Natural killer cell (primary cell): ENCODE measurements at regions not wholly inside any gene's neighbourhood (a gene's known extent, or its start where the extent isn't known, plus 50 kb on each side); places are given as distances from the start of the nearest gene placed in this dataset.

Source experiments
- ATAC-seq, 3 donors: fragments of 150-1000 bp in 2 of 3; fragments of 200-7000 bp in 1 of 3; cut with Tn5 transposase; 1 replicate in 1 of 3; 2 replicates in 2 of 3; pipeline ENCODE4 v1.10.0; 2021; ENCODE audit warnings: mild to moderate bottlenecking in 2 of 3, moderate library complexity in 2 of 3
- DNase-seq, 2 donors: peaks; one replicate each; pipeline versions ENCODE4 v3.0.0 to v3.0.0-alpha.2; 2013 to 2021; ENCODE audit warnings: mixed read lengths in 1 of 2
- H3K27ac ChIP-seq: one replicate; pipeline ENCODE4 v1.5.1; 2013; ENCODE audit warnings: mild to moderate bottlenecking, low read length
- H3K27me3 ChIP-seq: one replicate; pipeline ENCODE4 v1.6.1; 2013; ENCODE audit warnings: low read length; ENCODE audit not compliant: control insufficient read depth, insufficient read depth
- H3K36me3 ChIP-seq: one replicate; pipeline ENCODE4 v1.6.1; 2013; ENCODE audit warnings: low read length; ENCODE audit not compliant: control insufficient read depth, insufficient read depth
- H3K4me1 ChIP-seq: one replicate; pipeline ENCODE4 v1.6.1; 2013; ENCODE audit warnings: low read length; ENCODE audit not compliant: control insufficient read depth, insufficient read depth
- H3K4me3 ChIP-seq: one replicate; pipeline ENCODE4 v1.5.1; 2013; ENCODE audit warnings: low read length
- H3K9me3 ChIP-seq: one replicate; pipeline ENCODE4 v1.6.1; 2013; ENCODE audit warnings: low read length; ENCODE audit not compliant: control insufficient read depth, insufficient read depth
- H3K27ac Mint-ChIP-seq, 2 donors: one replicate each; pipeline ENCODE4 v1.8.0; 2022; ENCODE audit warnings: mild to moderate bottlenecking in 2 of 2, mixed read lengths in 2 of 2, moderate library complexity in 1 of 2
- H3K27me3 Mint-ChIP-seq, 2 donors: one replicate each; pipeline ENCODE4 v1.8.0; 2022; ENCODE audit warnings: low read depth in 2 of 2, mixed read lengths in 2 of 2
- H3K36me3 Mint-ChIP-seq: one replicate; pipeline ENCODE4 v1.8.0; 2022; ENCODE audit warnings: mixed read lengths
- H3K4me1 Mint-ChIP-seq, 2 donors: one replicate each; pipeline ENCODE4 v1.8.0; 2022; ENCODE audit warnings: mixed read lengths in 2 of 2
- H3K4me3 Mint-ChIP-seq: one replicate; pipeline ENCODE4 v1.8.0; 2022; ENCODE audit warnings: mild to moderate bottlenecking, moderate library complexity, mixed read lengths
- H3K9me3 Mint-ChIP-seq, 2 donors: one replicate each; pipeline ENCODE4 v1.8.0; 2022; ENCODE audit warnings: mixed read lengths in 2 of 2
- WGBS: methylation state at CpG from one replicate; pipeline ENCODE4 v1.1.7; 2013; ENCODE audit warnings: missing lambda C conversion rate; ENCODE audit not compliant: insufficient coverage; 5-methylcytosine and 5-hydroxymethylcytosine counted together
- intact Hi-C: fragments of 100-400 bp; cut with micrococcal nuclease; formaldehyde crosslinking; loops from one replicate; pipeline ENCODE4 v1.14.2; 2022
- TF ChIP-seq, protein P1 (sequence below): fragments of 200-600 bp; IDR thresholded peaks from one replicate; pipeline ENCODE4 v1.8.0; 2022; ENCODE audit warnings: antibody characterized with exemption

GRCh38 chr11:44382118-44382517, 72.2 kb upstream of the ALX4 start:
- Mint-ChIP-seq H3K9me3 (no peaks in the 10 kb centered on the region), H3K4me1 (no peaks in the 10 kb centered on the region), H3K27ac (no peak overlapping the region), H3K4me3 (no peak overlapping the region), H3K27me3 (peaks cover 9 to 15% of the 10 kb centered on the region in 2 donors), H3K36me3 (no peaks in the 10 kb centered on the region)
- intact Hi-C loops = no loop called here
- H3K27ac ChIP-seq = no peak overlapping the region
- DNase-seq (no peak), ATAC-seq (no peak)
- H3K4me1 ChIP-seq = no peaks in the 10 kb centered on the region
- TF ChIP-seq, protein P1, sequence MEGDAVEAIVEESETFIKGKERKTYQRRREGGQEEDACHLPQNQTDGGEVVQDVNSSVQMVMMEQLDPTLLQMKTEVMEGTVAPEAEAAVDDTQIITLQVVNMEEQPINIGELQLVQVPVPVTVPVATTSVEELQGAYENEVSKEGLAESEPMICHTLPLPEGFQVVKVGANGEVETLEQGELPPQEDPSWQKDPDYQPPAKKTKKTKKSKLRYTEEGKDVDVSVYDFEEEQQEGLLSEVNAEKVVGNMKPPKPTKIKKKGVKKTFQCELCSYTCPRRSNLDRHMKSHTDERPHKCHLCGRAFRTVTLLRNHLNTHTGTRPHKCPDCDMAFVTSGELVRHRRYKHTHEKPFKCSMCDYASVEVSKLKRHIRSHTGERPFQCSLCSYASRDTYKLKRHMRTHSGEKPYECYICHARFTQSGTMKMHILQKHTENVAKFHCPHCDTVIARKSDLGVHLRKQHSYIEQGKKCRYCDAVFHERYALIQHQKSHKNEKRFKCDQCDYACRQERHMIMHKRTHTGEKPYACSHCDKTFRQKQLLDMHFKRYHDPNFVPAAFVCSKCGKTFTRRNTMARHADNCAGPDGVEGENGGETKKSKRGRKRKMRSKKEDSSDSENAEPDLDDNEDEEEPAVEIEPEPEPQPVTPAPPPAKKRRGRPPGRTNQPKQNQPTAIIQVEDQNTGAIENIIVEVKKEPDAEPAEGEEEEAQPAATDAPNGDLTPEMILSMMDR = no peak
- H3K9me3 ChIP-seq = no peaks in the 10 kb centered on the region
- H3K36me3 ChIP-seq = no peaks in the 10 kb centered on the region
- no peaks in the 10 kb centered on the region for H3K27me3 ChIP-seq
- no peak overlapping the region for H3K4me3 ChIP-seq
- WGBS = 61% methylated on average over 6 of the region's 6 CpGs

- Mint-ChIP-seq H3K4me1 (no peaks in the 10 kb centered on the region), H3K27ac (no peak overlapping the region), H3K27me3 (peaks cover 14 to 18% of the 10 kb centered on the region in 2 donors), H3K9me3 (no peaks in the 10 kb centered on the region), H3K4me3 (no peak overlapping the region), H3K36me3 (no peaks in the 10 kb centered on the region)
- no peak overlapping the region for H3K4me3 ChIP-seq
- TF ChIP-seq, protein P1 = no peak
- no peaks in the 10 kb centered on the region for H3K36me3 ChIP-seq
- DNase-seq (no peak), ATAC-seq (no peak)
- no peaks in the 10 kb centered on the region for H3K9me3 ChIP-seq
- WGBS = 90% methylated on average over 6 of the region's 6 CpGs
- no peak overlapping the region for H3K27ac ChIP-seq
- no peaks in the 10 kb centered on the region for H3K27me3 ChIP-seq
- H3K4me1 ChIP-seq = no peaks in the 10 kb centered on the region
- intact Hi-C loops = no loop called here
Observed at GRCh38 chr11:44382656-44383240, 72.8 kb upstream of the ALX4 start.

DNA sequence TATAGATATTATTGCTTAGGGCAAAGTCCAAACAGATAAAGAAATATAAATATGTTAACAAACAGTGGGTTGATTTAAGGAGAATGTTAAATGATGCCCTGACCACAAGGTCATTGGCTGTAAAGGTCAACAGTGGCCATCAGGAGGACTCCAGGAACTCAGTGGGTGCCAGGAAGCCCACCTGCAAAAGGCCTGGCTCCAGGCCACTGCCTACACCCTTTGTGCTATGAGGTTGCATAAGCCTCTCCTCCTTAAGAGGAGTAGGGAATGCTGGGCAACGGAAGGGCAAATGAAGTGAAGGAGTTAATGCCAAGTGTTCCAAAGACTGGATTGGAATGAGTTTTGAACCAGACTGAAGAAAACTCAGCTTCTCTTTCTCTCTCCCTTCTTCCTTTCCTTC, 73.3 kb upstream of the ALX4 start:
- 100% methylated on average over 1 of the region's 1 CpG for WGBS
- Mint-ChIP-seq H3K4me3 (no peak overlapping the region), H3K4me1 (no peaks in the 10 kb centered on the region), H3K27ac (no peak overlapping the region), H3K27me3 (peaks cover 17 to 19% of the 10 kb centered on the region in 2 donors), H3K36me3 (no peaks in the 10 kb centered on the region), H3K9me3 (no peaks in the 10 kb centered on the region)
- Histone ChIP-seq H3K4me1 (no peaks in the 10 kb centered on the region), H3K27ac (no peak overlapping the region), H3K27me3 (no peaks in the 10 kb centered on the region), H3K36me3 (no peaks in the 10 kb centered on the region), H3K9me3 (no peaks in the 10 kb centered on the region), H3K4me3 (no peak overlapping the region)
- intact Hi-C loops = no loop called here
- DNase-seq (no peak), ATAC-seq (no peak)
- TF ChIP-seq, protein P1 = no peak

GRCh38 chr11:44387415-44387814, 77.5 kb upstream of the ALX4 start:
- Histone ChIP-seq H3K27ac (no peak overlapping the region), H3K9me3 (no peaks in the 10 kb centered on the region), H3K4me3 (no peak overlapping the region), H3K4me1 (no peaks in the 10 kb centered on the region), H3K36me3 (no peaks in the 10 kb centered on the region), H3K27me3 (no peaks in the 10 kb centered on the region)
- H3K27me3 Mint-ChIP-seq = peaks cover 17 to 39% of the 10 kb centered on the region in 2 donors
- no peak overlapping the region for H3K27ac Mint-ChIP-seq
- DNase-seq (no peak), ATAC-seq (no peak)
- no peaks in the 10 kb centered on the region for H3K4me1 Mint-ChIP-seq
- H3K9me3 Mint-ChIP-seq = no peaks in the 10 kb centered on the region
- 78% methylated on average over 3 of the region's 4 CpGs for WGBS
- no peak overlapping the region for H3K4me3 Mint-ChIP-seq
- TF ChIP-seq, protein P1 = no peak
- H3K36me3 Mint-ChIP-seq = no peaks in the 10 kb centered on the region
- intact Hi-C loops = no loop called here
